ENCODE measurements at regions not wholly inside any gene's neighbourhood (a gene's known extent, or its start where the extent isn't known, plus 50 kb on each side); places are given as distances from the start of the nearest gene placed in this dataset.

DNA sequence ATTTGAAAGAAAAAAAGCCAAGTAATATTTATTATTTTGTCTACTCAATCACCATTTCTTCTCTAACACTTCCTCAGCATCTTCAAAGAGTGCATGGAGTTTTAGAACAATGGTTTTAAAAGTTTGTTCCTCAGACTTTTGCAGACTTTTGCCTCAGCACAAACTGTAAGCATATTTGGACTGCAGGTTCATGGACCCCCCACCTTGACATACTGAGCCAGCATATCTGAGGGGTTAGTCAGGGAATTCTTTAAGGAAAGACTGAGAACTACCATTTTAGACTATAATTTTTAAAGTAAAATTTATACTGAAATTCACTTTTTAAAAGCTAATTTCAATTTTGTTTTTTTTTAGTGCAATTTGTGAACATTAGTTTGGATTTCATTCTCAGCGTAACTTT lies 1676.8 kb upstream of the PCDH20 start (continued):
- no peak for TF ChIP-seq ZNF565 (CRISPR knock-in tag; conservative IDR thresholded peaks at IDR 0.05; ENCODE audit: low read depth)
- no peak for TF ChIP-seq ZFP3 (CRISPR knock-in tag; IDR thresholded peaks at IDR 0.05)
- TF ChIP-seq ZNF70 (CRISPR knock-in tag; IDR thresholded peaks at IDR 0.05) = no peak
- TF ChIP-seq PPARA (CRISPR knock-in tag; IDR thresholded peaks at IDR 0.05; ENCODE audit: borderline replicate concordance) = no peak
- no peak for TF ChIP-seq CSDC2 (CRISPR knock-in tag; IDR thresholded peaks at IDR 0.05)
- TF ChIP-seq BACH2 (CRISPR knock-in tag; IDR thresholded peaks at IDR 0.05; ENCODE audit: borderline replicate concordance) = no peak
- no peak for TF ChIP-seq GLIS3 (CRISPR knock-in tag; IDR thresholded peaks at IDR 0.05)
- no peak for TF ChIP-seq RARB (CRISPR knock-in tag; IDR thresholded peaks at IDR 0.05)

DNA sequence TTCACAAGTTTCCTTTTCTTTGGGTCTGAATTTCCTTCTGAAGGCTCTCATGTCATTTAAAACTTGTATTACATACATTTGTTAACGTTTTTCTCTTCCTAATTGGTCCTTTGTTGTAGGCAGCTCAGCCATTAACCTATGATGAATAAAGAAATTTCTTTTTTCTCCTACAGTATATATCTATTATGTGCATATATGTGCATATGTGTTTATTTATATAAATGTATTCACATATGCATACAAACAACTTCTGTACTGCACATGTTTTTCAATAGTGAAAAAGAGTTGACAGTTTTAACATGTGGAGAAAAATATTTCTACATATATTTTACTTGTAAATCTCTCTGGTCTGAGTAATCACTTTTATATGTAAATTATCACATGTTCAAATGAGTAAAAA lies 1674.9 kb upstream of the PCDH20 start:
- ATAC-seq = no peak
- TF ChIP-seq ISL1 (CRISPR knock-in tag; IDR thresholded peaks at IDR 0.05) (no peak), ZC3H10 (CRISPR knock-in tag; IDR thresholded peaks at IDR 0.05) (no peak), PPARA (CRISPR knock-in tag; IDR thresholded peaks at IDR 0.05; ENCODE audit: borderline replicate concordance) (no peak), ZNF8 (CRISPR knock-in tag; IDR thresholded peaks at IDR 0.05) (no peak), ZNF70 (CRISPR knock-in tag; IDR thresholded peaks at IDR 0.05) (no peak), BACH2 (CRISPR knock-in tag; IDR thresholded peaks at IDR 0.05; ENCODE audit: borderline replicate concordance) (no peak), RARB (CRISPR knock-in tag; IDR thresholded peaks at IDR 0.05) (no peak), ARNTL (CRISPR knock-in tag; IDR thresholded peaks at IDR 0.05; ENCODE audit: borderline replicate concordance, low read depth) (no peak), TCF4 (CRISPR knock-in tag; IDR thresholded peaks at IDR 0.05; ENCODE audit: borderline replicate concordance) (no peak), TOX (CRISPR knock-in tag; IDR thresholded peaks at IDR 0.05; ENCODE audit: borderline replicate concordance) (no peak), GLIS3 (CRISPR knock-in tag; IDR thresholded peaks at IDR 0.05) (no peak)
- TF ChIP-seq, protein P1, sequence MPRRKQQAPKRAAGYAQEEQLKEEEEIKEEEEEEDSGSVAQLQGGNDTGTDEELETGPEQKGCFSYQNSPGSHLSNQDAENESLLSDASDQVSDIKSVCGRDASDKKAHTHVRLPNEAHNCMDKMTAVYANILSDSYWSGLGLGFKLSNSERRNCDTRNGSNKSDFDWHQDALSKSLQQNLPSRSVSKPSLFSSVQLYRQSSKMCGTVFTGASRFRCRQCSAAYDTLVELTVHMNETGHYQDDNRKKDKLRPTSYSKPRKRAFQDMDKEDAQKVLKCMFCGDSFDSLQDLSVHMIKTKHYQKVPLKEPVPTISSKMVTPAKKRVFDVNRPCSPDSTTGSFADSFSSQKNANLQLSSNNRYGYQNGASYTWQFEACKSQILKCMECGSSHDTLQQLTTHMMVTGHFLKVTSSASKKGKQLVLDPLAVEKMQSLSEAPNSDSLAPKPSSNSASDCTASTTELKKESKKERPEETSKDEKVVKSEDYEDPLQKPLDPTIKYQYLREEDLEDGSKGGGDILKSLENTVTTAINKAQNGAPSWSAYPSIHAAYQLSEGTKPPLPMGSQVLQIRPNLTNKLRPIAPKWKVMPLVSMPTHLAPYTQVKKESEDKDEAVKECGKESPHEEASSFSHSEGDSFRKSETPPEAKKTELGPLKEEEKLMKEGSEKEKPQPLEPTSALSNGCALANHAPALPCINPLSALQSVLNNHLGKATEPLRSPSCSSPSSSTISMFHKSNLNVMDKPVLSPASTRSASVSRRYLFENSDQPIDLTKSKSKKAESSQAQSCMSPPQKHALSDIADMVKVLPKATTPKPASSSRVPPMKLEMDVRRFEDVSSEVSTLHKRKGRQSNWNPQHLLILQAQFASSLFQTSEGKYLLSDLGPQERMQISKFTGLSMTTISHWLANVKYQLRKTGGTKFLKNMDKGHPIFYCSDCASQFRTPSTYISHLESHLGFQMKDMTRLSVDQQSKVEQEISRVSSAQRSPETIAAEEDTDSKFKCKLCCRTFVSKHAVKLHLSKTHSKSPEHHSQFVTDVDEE (CRISPR knock-in tag; IDR thresholded peaks at IDR 0.05) = no peak
- TF ChIP-seq, protein P2, sequence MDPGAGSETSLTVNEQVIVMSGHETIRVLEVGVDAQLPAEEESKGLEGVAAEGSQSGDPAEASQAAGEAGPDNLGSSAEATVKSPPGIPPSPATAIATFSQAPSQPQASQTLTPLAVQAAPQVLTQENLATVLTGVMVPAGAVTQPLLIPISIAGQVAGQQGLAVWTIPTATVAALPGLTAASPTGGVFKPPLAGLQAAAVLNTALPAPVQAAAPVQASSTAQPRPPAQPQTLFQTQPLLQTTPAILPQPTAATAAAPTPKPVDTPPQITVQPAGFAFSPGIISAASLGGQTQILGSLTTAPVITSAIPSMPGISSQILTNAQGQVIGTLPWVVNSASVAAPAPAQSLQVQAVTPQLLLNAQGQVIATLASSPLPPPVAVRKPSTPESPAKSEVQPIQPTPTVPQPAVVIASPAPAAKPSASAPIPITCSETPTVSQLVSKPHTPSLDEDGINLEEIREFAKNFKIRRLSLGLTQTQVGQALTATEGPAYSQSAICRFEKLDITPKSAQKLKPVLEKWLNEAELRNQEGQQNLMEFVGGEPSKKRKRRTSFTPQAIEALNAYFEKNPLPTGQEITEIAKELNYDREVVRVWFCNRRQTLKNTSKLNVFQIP (CRISPR knock-in tag; IDR thresholded peaks at IDR 0.05; ENCODE audit: borderline replicate concordance, low read depth) = no peak

DNA sequence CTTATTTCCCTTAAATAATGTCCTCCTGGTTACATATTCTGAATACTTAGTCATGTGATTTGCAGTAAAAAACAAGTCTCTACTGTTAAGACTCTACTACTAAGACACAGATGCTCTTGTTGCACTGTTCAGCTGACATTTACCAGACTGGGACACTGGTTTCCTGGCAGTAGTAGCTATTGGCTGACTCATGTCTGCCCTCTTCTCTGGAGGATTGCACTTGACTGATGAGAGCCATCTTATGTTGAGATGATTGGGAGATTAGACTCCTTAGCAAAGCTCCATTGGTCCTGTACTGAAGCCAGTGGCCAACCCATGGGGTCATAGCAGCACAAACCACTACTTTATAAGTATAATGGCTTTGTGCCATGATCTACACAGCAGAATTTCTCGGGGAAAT lies 1672.6 kb upstream of the PCDH20 start:
- ATAC-seq = peak; percentile 43; the same call in 2 of the 3 replicates

DNA sequence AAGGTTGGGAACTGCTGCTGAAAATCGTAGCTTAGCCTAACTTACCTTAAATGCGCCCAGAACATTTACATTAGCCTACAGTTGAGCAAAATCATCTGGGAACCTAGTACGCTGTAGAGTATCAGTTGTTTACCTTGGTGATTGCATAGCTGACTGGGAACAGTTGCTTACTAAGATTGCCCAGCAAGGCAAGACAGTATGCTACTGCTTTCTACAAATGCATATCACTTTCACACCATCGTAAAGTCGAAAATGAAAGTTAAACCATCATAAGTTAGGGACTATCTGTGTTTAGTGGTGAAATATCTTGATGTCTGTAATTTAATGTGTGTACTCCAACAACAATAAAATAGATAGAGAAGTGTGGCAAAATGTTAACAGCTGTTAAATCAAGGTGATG lies 1670.6 kb upstream of the PCDH20 start:
- ATAC-seq = no peak
- TF ChIP-seq PPARA (CRISPR knock-in tag; IDR thresholded peaks at IDR 0.05; ENCODE audit: borderline replicate concordance) (no peak), GLIS3 (CRISPR knock-in tag; IDR thresholded peaks at IDR 0.05) (no peak), ZC3H10 (CRISPR knock-in tag; IDR thresholded peaks at IDR 0.05) (no peak), ZNF70 (CRISPR knock-in tag; IDR thresholded peaks at IDR 0.05) (no peak), TOX (CRISPR knock-in tag; IDR thresholded peaks at IDR 0.05; ENCODE audit: borderline replicate concordance) (no peak), CSDC2 (CRISPR knock-in tag; IDR thresholded peaks at IDR 0.05) (no peak), ZNF565 (CRISPR knock-in tag; conservative IDR thresholded peaks at IDR 0.05; ENCODE audit: low read depth) (no peak), BACH2 (CRISPR knock-in tag; IDR thresholded peaks at IDR 0.05; ENCODE audit: borderline replicate concordance) (no peak), ZFP3 (CRISPR knock-in tag; IDR thresholded peaks at IDR 0.05) (no peak), ZNF8 (CRISPR knock-in tag; IDR thresholded peaks at IDR 0.05) (no peak), RARB (CRISPR knock-in tag; IDR thresholded peaks at IDR 0.05) (no peak), ISL1 (CRISPR knock-in tag; IDR thresholded peaks at IDR 0.05) (no peak), ZFP30 (CRISPR knock-in tag; IDR thresholded peaks at IDR 0.05) (no peak), SNAI2 (CRISPR knock-in tag; IDR thresholded peaks at IDR 0.05) (no peak)
- TF ChIP-seq, protein P1 (CRISPR knock-in tag; IDR thresholded peaks at IDR 0.05) = no peak
- TF ChIP-seq, protein P2 (CRISPR knock-in tag; IDR thresholded peaks at IDR 0.05; ENCODE audit: borderline replicate concordance, low read depth) = no peak
- TF ChIP-seq, protein P3, sequence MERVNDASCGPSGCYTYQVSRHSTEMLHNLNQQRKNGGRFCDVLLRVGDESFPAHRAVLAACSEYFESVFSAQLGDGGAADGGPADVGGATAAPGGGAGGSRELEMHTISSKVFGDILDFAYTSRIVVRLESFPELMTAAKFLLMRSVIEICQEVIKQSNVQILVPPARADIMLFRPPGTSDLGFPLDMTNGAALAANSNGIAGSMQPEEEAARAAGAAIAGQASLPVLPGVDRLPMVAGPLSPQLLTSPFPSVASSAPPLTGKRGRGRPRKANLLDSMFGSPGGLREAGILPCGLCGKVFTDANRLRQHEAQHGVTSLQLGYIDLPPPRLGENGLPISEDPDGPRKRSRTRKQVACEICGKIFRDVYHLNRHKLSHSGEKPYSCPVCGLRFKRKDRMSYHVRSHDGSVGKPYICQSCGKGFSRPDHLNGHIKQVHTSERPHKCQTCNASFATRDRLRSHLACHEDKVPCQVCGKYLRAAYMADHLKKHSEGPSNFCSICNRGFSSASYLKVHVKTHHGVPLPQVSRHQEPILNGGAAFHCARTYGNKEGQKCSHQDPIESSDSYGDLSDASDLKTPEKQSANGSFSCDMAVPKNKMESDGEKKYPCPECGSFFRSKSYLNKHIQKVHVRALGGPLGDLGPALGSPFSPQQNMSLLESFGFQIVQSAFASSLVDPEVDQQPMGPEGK (CRISPR knock-in tag; IDR thresholded peaks at IDR 0.05; ENCODE audit: borderline replicate concordance) = no peak

More for the DNA sequence above, 1672.6 kb upstream of the PCDH20 start:
- TF ChIP-seq GLIS3 (CRISPR knock-in tag; IDR thresholded peaks at IDR 0.05) = no peak
- TF ChIP-seq, protein P3 (CRISPR knock-in tag; IDR thresholded peaks at IDR 0.05; ENCODE audit: borderline replicate concordance) = no peak
- TF ChIP-seq CSDC2 (CRISPR knock-in tag; IDR thresholded peaks at IDR 0.05) = no peak
- no peak for TF ChIP-seq ARNTL (CRISPR knock-in tag; IDR thresholded peaks at IDR 0.05; ENCODE audit: borderline replicate concordance, low read depth)
- TF ChIP-seq ISL1 (CRISPR knock-in tag; IDR thresholded peaks at IDR 0.05) = peak; percentile 62
- no peak for TF ChIP-seq TOX (CRISPR knock-in tag; IDR thresholded peaks at IDR 0.05; ENCODE audit: borderline replicate concordance)
